Nephron (organoid): ENCODE measurements at regions not wholly inside any gene's neighbourhood (a gene's known extent, or its start where the extent isn't known, plus 50 kb on each side); places are given as distances from the start of the nearest gene placed in this dataset.
A peak's percentile ranks its signal among the peaks of the same experiment; 100 is the strongest.

ENCODE experiments used
- H3K27ac Mint-ChIP-seq, 3 experiments: 2 replicates each; pipeline ENCODE4 v1.8.0; 2020; ENCODE audit warnings: mixed read lengths in 3 of 3, mild to moderate bottlenecking in 2 of 3, moderate library complexity in 1 of 3
- H3K27me3 Mint-ChIP-seq: 2 replicates; pipeline ENCODE4 v1.8.0; 2021; ENCODE audit warnings: low read depth, mild to moderate bottlenecking, moderate library complexity, mixed read lengths
- H3K36me3 Mint-ChIP-seq: 2 replicates; pipeline ENCODE4 v1.8.0; 2020; ENCODE audit warnings: low read depth, mixed read lengths
- H3K4me1 Mint-ChIP-seq: 2 replicates; pipeline ENCODE4 v1.8.0; 2020; ENCODE audit warnings: mixed read lengths
- H3K4me3 Mint-ChIP-seq, 3 experiments: 2 replicates each; pipeline ENCODE4 v1.8.0; 2020; ENCODE audit warnings: mild to moderate bottlenecking in 3 of 3, mixed read lengths in 3 of 3, moderate library complexity in 2 of 3
- H3K9me3 Mint-ChIP-seq: 2 replicates; pipeline ENCODE4 v1.8.0; 2020; ENCODE audit warnings: mixed read lengths
- TF ChIP-seq, protein P1 (sequence below), 3 experiments: fragments of 200-600 bp; sonication (generic); IDR thresholded peaks; one replicate each; pipeline ENCODE4 v1.5.0; 2021; ENCODE audit warnings: antibody characterized with exemption in 3 of 3; ENCODE audit not compliant: unreplicated experiment in 3 of 3

- peaks cover 45% of the 10 kb centered on the region for H3K27me3 Mint-ChIP-seq
Measured at GRCh38 chr16:50453446-50453845, 84.7 kb upstream of the BRD7 start.

GRCh38 chr16:50451951-50452508 lies 83.2 kb upstream of the BRD7 start:
- Mint-ChIP-seq H3K27ac (peak overlapping the region in 2 of 3 experiments; percentile 25 to 28), H3K36me3 (no peaks in the 10 kb centered on the region), H3K4me1 (peaks cover 10% of the 10 kb centered on the region), H3K27me3 (peaks cover 43% of the 10 kb centered on the region), H3K9me3 (no peaks in the 10 kb centered on the region), H3K4me3 (no peak overlapping the region)
- TF ChIP-seq, protein P1, sequence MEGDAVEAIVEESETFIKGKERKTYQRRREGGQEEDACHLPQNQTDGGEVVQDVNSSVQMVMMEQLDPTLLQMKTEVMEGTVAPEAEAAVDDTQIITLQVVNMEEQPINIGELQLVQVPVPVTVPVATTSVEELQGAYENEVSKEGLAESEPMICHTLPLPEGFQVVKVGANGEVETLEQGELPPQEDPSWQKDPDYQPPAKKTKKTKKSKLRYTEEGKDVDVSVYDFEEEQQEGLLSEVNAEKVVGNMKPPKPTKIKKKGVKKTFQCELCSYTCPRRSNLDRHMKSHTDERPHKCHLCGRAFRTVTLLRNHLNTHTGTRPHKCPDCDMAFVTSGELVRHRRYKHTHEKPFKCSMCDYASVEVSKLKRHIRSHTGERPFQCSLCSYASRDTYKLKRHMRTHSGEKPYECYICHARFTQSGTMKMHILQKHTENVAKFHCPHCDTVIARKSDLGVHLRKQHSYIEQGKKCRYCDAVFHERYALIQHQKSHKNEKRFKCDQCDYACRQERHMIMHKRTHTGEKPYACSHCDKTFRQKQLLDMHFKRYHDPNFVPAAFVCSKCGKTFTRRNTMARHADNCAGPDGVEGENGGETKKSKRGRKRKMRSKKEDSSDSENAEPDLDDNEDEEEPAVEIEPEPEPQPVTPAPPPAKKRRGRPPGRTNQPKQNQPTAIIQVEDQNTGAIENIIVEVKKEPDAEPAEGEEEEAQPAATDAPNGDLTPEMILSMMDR (IDR thresholded peaks at IDR 0.05; ENCODE audit: unreplicated experiment in 3 of 3): no peak

More at GRCh38 chr16:50453446-50453845, 84.7 kb upstream of the BRD7 start:
- H3K27ac Mint-ChIP-seq: no peak overlapping the region
- H3K4me1 Mint-ChIP-seq: peaks cover 10% of the 10 kb centered on the region
- no peaks in the 10 kb centered on the region for H3K9me3 Mint-ChIP-seq
- TF ChIP-seq, protein P1 (IDR thresholded peaks at IDR 0.05; ENCODE audit: unreplicated experiment in 3 of 3): no peak
- H3K36me3 Mint-ChIP-seq: no peaks in the 10 kb centered on the region
- no peak overlapping the region for H3K4me3 Mint-ChIP-seq

- peak overlapping the region in 1 of 3 experiments; percentile 25 for H3K27ac Mint-ChIP-seq
Measured at GRCh38 chr16:50450957-50451356, 82.2 kb upstream of the BRD7 start.

DNA sequence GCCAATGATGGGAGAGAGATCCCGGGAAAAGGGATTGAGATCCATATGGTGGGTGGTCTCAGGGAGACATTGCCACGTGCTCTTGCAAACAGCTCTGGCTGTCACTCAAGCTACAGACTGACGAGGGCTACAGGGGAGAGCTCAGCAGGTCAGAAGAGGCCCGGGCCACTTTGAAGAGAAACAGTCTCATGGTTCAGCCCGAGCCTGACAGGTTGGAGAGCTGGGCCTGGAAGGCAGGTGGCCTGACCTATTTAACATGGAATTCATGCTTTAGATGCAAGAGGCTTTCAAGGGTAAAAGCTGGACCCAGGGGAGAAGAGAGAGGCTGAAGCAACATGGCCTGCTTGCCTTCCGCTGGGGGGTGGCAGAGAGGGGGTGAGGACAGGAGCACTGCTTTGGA lies 81.0 kb upstream of the BRD7 start:
- Mint-ChIP-seq H3K36me3 (no peaks in the 10 kb centered on the region), H3K4me3 (no peak overlapping the region), H3K27me3 (peaks cover 37% of the 10 kb centered on the region), H3K27ac (no peak overlapping the region), H3K4me1 (peaks cover 15% of the 10 kb centered on the region), H3K9me3 (no peaks in the 10 kb centered on the region)
- TF ChIP-seq, protein P1 (IDR thresholded peaks at IDR 0.05; ENCODE audit: unreplicated experiment in 3 of 3): no peak

More at GRCh38 chr16:50450957-50451356, 82.2 kb upstream of the BRD7 start:
- H3K9me3 Mint-ChIP-seq: no peaks in the 10 kb centered on the region
- peaks cover 15% of the 10 kb centered on the region for H3K4me1 Mint-ChIP-seq
- H3K4me3 Mint-ChIP-seq: no peak overlapping the region
- TF ChIP-seq, protein P1 (IDR thresholded peaks at IDR 0.05; ENCODE audit: unreplicated experiment in 3 of 3): no peak
- H3K36me3 Mint-ChIP-seq: no peaks in the 10 kb centered on the region
- H3K27me3 Mint-ChIP-seq: peaks cover 37% of the 10 kb centered on the region

DNA sequence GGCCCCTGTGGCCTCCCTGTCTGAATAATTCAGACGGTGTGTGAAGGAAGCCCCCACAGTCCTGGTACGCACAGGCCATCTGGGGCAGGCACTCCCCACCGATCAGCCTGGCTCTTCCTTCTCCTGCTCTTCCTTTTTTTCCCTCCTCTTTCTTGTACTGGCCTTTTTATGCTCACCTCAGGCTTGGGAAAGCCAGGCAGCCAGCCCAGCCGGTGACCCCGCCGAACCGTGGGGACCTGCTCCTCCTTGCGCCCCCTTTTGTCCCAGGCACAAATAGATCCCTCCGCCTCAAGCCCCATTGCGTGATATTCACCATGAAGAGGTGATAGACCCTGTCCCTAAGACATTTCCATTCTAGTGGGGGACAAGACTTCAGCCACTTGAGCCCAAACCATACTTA lies 80.2 kb upstream of the BRD7 start:
- Mint-ChIP-seq H3K4me1 (peaks cover 16% of the 10 kb centered on the region), H3K9me3 (no peaks in the 10 kb centered on the region), H3K27me3 (peaks cover 40% of the 10 kb centered on the region)

More for the DNA sequence above, 80.2 kb upstream of the BRD7 start:
- H3K27ac Mint-ChIP-seq: no peak overlapping the region
- H3K4me3 Mint-ChIP-seq: no peak overlapping the region
- TF ChIP-seq, protein P1 (IDR thresholded peaks at IDR 0.05; ENCODE audit: unreplicated experiment in 3 of 3): no peak
- no peaks in the 10 kb centered on the region for H3K36me3 Mint-ChIP-seq
